VCaP (cell line): ENCODE measurements at regions not wholly inside any gene's neighbourhood (a gene's known extent, or its start where the extent isn't known, plus 50 kb on each side); places are given as distances from the start of the nearest gene placed in this dataset.

Experiments used
- H3K27ac ChIP-seq: fragments of 450-650 bp; 2 replicates; pipeline ENCODE4 v1.5.1; 2017
- CTCF ChIP-seq: fragments of 450-650 bp; conservative IDR thresholded peaks from 2 replicates; pipeline ENCODE4 v1.5.1; 2017; ENCODE audit warnings: mild to moderate bottlenecking, moderate library complexity

GRCh38 chr9:30943446-30944224 lies 1440.8 kb upstream of the ACO1 start:
- no peak for TF ChIP-seq CTCF
- no peak overlapping the region for H3K27ac ChIP-seq

- H3K27ac ChIP-seq, result no peak overlapping the region
- TF ChIP-seq CTCF, result no peak
Observed at GRCh38 chr9:30944225-30944569, 1440.2 kb upstream of the ACO1 start.

DNA sequence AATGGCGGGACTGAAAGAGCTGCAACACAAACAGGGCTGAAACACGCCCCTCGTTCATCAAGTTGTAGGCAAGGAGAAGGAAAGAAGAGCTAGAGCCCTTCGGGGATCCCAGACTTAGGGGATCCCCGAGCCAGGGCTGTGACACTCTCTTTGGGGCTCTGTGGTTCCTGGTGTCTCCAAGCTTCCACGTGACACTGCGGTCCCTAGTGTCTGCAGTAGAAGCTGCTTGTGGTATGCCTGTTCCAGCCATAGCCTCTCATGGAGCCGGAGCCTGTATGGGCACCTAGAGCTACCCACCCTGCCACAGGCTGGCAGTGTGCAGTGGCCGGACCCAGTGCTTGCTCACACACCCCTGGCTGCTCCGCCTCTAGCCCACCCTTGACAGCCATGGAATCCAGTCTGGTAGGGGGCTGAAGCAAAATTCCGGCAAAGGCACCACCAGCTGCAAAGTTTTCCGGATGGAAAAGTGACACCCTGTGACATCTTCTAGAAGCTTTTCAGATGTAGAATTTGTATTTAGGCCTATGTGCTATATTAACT lies 1439.6 kb upstream of the ACO1 start:
- no peak for TF ChIP-seq CTCF
- no peak overlapping the region for H3K27ac ChIP-seq

DNA sequence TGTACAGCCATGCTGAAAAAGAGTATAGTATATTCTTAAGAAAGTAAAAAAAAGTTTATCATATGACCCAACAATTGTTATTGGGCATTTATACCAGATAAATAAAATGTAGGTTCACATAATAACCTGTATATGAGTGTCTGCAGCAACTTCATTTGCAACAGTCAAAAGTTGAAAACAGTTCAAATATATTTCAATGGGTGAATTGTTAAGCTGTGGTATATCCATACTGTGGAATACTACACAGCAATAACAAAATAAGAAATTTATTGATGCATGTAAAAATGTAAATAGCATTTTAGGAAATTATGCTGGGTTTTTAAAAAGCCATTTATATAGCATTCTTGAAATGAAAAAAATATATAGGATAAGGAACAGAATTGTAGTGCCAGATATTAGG lies 1420.1 kb upstream of the ACO1 start:
- H3K27ac ChIP-seq, result no peak overlapping the region

DNA sequence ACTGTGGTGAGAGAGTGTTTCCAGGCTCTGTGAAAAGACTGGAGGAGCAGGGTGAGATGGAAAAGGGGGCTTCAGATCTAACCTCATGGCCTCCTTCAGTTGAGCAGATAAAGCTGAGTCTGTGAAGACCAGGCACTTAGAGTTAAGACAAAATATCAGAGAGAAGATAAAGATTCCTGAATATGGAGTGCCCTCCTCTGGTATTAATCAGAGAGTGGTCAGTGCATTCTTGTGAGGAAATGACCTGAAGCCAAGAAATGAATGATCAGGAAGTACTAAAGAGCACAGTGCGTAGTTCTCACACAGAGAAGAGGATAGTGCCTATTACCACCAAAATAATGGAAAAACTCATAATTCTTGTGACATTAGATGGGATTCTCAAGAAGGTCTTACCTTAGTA lies 1417.0 kb upstream of the ACO1 start:
- H3K27ac ChIP-seq, result no peak overlapping the region
- peak; percentile 65 for TF ChIP-seq CTCF

More for the DNA sequence above, 1420.1 kb upstream of the ACO1 start:
- no peak for TF ChIP-seq CTCF

- no peak for TF ChIP-seq CTCF
- no peak overlapping the region for H3K27ac ChIP-seq
Observed at GRCh38 chr9:30970186-30970585, 1414.3 kb upstream of the ACO1 start.

GRCh38 chr9:30970812-30971211 lies 1413.6 kb upstream of the ACO1 start:
- TF ChIP-seq CTCF, result no peak
- no peak overlapping the region for H3K27ac ChIP-seq
